DMS114 treated with DMSO at 0.1 percent for 48 hours (cell line): ENCODE measurements at regions not wholly inside any gene's neighbourhood (a gene's known extent, or its start where the extent isn't known, plus 50 kb on each side); places are given as distances from the start of the nearest gene placed in this dataset.
"Not testable (repeated sequence)": the region's sequence is repeated elsewhere in the genome, so short reads cannot be mapped to it uniquely, and the experiment has no call there.

Experiments used
- DNase-seq: peaks from one replicate; lab custom pipeline; 2025; ENCODE audit not compliant: unreplicated experiment; lab: John Stamatoyannopoulos, UW

DNA sequence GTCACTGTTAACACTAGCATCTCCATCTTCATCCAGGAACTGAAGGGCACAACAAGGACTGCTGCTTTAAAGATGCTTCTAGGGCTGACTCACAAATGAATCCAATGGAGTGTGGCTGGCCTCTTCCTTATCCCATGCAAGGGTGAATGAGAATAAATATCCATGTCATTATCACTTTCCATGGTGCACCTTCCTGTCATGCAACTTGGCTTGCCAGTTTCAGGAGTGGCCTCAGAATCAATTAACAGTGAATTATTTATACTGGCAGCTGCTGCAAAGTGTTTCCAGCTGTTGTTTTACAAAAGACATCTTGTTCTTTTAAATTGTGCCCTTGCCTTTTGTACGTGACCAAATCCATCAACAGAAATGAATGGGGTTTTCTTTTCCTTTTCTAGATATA lies 499.3 kb upstream of the TMEM132C start:
- no peak for DNase-seq

DNA sequence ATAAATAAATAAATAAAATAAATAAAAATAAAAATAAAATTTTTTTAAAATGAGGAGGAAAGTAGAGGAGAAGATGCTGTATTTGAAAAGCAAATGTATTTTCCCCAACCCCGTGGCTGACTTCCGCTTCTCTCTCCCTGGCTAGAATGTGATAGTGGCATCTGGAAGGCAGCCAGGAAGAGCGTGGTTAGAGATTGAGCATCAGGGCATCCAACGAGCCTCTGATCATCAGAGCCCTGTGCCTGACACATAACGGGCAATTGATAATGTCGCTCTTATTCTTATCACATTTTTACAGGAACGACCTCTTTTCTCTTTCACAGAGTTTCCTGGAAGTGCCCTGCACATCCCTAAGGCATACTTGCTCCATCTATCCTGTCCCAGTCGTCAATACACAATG lies 496.9 kb upstream of the TMEM132C start:
- no peak for DNase-seq

- DNase-seq: no peak
These were observed 495.4 kb upstream of the TMEM132C start for GRCh38 chr12:127771546-127771945.

DNA sequence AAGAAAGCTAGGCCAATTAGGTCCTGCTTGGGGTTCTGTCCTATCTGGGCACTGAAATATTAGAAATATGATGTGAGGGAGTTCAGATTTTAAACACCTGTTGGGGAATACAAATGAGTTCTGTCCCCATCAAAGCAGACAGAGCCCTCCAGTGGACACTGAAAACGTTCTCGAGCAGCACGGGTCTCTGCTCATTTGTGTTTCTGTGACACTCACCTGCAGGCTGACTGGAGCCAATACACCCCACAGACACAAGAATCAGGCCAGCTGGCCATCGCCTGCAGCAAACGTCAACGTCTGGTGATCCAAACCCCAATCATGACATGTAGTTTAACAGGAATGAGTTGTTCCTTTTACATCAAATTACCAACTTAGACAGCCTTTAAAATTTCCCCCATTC lies 493.4 kb upstream of the TMEM132C start:
- DNase-seq: no peak

DNA sequence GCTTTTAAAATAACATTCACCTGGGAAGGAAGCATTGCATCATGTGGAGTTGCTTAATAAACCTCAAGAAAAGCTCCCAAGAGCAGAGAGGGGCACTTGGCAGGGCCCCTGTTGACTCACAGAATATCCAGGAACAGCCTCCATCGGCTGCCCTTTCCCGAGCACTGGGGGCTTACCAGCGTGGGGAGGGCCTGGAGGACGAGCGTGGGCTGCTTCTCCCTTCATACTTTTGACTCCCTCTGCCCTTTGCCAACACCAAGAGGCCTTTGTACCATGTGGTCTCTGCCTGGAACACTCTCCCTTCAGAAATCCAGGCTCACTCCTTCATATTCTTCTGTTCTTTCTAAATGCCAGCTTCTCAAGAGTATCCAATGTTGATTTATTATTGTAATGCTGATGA lies 492.1 kb upstream of the TMEM132C start:
- no peak for DNase-seq

DNA sequence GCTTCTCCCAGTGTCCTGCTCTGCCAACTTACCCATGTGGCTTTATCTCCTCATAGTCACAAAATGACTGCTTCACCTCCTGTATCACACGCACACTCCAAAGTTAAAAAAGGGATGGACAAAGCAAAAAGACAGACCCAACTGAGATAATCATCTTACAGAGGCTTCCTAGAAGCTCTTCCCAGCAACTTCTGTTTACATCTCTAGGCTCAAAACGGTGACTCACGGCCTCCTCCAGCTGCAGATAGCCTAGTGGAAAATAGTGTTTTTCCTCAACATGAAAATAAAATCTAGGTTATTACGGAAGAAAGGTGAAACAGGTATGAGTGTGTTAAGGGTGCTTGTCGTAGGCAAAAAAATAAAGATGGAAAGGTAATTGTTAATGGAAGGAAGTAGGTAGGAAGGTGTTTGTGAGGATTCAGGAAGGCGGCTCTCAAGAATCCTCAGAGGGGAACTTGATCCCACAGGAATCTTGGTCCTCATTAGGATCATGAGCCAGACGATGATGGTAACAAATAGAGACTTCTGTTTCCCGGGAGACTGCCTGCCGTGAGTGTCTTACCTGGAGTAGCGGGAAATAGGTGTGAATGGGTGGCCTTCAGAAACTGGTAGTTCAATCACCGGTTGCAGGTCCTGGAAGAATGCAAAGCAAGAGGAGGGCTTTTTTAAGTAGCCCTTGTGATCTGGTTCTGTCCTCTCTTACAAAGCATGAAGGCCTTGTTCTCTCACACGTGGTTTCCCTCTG lies 487.5 kb upstream of the TMEM132C start:
- DNase-seq: no peak

DNA sequence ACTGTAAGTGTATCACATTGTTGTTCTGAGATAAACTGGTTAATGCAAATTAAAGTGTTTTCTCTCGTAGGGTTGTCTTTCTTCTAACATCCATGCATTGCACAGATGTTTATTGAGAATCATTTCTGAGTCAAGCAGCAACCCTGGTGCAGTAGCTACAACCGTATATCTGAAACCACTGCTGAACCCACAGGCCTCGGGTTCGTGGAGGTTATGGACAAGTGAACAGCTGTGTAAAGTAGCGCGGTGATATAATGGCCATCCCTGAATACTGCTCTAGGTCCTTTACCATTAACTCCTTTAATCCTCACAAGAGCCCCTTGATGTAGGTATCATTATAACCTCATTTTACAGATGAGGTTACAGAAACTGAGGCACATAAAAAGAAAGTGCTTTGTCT lies 486.1 kb upstream of the TMEM132C start:
- no peak for DNase-seq

DNA sequence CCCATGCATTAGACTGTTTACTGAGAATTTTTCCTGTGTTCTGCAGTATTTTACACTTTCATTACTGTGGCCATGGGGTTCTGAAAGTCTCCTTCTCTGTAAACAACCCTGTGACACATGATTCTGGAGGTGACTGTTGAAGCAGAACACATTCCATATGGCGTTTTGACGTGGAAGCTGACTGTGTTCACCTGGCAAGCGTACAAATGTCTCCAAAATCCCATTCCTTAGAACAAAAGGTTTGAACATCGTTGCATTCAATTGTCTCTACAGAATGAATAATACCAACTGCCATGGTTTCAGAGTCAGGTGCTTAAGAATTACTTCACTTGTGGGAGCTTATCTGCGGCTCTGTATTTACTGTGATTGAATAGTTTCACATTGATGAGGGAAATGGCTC lies 485.6 kb upstream of the TMEM132C start:
- DNase-seq: no peak

- no peak for DNase-seq
These were observed 481.4 kb upstream of the TMEM132C start for GRCh38 chr12:127785540-127785939.

DNA sequence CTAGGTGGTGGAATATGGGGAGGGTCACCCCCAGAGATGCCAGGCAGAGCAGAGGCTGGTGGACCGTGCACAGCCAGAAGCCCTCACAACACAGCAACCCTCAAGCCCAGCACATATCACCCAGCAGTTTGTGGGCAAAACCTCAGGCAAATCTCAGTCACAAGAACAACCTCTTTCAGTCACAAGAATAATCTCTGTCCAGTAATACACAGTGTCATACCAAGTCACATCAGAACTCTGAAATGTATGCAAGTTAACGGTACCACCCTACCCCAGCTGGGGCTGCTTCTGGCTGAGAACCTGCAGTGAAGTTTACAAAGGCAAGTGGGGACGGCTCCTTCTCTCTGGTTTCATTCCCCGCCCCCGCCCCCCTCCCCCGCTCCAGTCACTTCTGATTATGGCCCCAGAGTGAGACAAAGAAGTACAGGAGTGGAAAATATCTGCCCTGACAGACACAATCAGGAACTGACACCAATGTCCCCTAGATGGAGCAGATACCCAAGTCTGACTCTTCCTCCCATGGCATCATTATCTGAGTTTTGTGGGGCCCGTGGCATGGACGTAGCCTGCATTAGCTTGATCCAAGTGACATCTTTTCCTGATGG lies 480.9 kb upstream of the TMEM132C start:
- no peak for DNase-seq

DNA sequence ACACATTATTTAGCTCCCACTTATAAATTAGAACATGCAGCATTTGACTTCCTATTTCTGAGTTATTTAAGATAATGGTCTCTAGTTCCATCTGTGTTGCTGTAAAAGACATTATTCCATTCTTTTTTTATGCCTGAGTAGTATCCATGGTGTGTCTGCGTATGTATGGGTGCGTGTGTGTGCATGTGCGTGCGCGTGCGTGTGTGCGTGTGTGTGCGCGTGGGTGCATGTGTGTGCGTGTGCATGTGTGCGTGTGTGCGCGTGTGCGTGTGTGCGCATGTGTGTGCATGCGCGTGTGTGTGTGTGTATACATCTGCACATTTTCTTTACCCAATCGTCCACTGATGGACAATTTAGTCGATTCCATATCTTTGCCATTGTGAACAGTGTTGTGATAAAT lies 479.4 kb upstream of the TMEM132C start:
- no peak for DNase-seq

GRCh38 chr12:127790376-127790775 lies 476.6 kb upstream of the TMEM132C start:
- no peak for DNase-seq

DNA sequence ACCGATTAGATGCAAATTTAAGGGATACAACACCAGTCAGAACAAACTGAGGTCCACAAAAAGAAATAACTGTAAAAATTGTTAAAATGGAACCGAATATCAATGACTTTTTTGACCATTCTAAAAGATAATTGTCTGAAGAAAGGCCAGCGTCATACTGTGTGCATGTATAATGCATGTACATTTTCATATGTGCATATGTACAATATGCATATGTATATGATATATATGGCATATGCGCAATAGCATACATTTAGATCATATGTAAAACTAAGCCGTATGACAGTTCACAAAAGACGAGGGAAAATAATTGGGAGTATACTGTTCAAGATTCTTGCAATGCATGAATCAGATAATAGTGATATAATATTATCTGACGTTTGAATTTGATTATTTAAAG lies 475.8 kb upstream of the TMEM132C start:
- DNase-seq: no peak

DNA sequence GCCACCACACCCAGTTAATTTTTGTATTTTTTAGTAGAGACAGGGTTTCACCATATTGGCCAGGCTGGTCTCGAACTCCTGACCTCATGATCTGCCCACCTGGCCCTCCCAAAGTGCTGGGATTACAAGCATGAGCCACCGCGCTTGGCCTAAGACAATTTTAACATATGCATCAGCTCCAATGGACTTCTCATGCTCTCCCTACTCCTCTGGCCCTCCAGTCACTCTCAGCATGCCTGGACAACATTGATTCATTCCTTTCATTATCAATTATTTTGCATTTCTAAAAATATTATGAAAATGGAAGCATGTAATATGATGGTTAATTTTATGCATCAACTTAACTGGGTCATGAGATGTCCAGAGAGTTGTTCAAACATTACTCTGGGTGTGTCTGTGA lies 469.1 kb upstream of the TMEM132C start:
- DNase-seq: no peak

GRCh38 chr12:127802271-127802670 lies 464.7 kb upstream of the TMEM132C start:
- no peak for DNase-seq

DNA sequence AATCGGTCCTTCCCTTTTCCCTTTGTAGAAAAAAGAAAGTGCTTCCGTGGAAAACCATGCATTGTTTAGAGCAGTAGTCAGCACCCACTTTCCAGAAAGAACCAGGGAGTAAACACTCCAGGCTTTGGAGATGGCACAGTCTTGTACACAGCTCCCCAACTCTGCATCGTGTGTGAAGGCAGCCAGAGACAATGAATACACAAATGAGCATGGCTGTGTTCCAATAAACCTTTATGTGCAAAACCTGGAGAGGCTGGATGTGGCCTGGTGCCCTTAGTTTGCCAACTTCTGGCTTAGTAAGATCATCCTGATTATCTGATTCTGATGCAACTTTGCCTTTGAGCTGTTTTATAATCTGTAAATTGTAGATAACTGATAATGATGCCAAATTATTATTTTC lies 463.4 kb upstream of the TMEM132C start:
- DNase-seq: no peak

DNA sequence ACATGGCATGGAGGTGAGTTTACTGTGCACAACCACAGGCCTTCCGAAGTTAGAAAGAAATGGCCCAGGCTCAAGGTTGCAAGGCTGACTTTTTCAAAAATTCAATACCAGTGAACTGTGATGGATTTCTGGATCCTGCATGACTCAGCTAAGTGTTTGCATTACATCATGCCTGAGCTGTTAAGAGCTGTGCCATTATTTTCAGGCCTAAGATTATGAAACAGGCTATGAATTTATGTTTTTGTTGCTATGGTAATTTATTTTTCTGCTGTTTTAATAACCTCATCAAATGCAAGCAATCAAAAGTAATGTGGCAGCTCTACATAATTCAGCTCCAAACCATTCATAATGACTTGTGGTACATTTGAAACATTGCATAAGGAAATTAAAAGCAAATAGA lies 457.7 kb upstream of the TMEM132C start:
- DNase-seq: no peak

- no peak for DNase-seq
These were observed 456.9 kb upstream of the TMEM132C start for GRCh38 chr12:127810041-127810440.

DNA sequence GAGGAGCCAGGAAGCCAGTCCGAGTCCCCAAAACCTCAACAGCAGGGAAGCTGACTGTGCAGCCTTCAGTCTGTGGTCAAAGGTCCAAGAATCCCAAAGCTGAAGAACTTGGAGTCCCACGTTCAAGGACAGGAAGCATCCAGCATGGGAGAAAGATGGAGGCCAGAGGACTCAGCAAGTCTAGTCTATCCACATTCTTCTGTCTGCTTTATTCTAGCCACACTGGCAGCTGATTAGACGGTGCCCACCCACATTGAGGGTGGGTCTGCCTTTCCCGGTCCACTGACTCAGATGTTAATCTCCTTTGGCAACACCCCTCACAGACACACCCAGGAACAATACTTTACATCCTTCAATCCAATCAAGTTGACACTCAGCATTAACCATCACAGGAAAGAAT lies 456.5 kb upstream of the TMEM132C start:
- DNase-seq: not testable (repeated sequence)

GRCh38 chr12:127811988-127812387 lies 455.0 kb upstream of the TMEM132C start:
- no peak for DNase-seq

DNA sequence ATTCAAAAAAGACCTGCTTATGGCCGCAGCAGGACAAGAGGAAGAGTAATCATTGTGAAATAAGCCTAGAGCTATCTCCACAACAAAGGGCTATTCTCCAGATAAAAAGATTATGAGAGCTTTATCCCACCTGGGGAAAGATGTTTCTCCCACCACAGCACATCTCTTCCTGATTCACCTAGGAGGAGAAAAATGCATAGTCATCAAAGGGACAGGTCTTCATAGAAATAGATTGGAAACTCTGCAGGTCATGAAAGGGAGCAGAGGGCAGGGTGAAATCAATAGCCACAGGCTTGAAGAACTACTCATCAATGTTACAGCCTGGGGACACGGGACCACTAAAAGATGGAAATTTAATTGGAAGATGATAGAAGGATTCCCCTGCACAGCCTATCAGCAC lies 453.8 kb upstream of the TMEM132C start:
- no peak for DNase-seq

- DNase-seq: no peak
These were observed 447.9 kb upstream of the TMEM132C start for GRCh38 chr12:127819056-127819455.

DNA sequence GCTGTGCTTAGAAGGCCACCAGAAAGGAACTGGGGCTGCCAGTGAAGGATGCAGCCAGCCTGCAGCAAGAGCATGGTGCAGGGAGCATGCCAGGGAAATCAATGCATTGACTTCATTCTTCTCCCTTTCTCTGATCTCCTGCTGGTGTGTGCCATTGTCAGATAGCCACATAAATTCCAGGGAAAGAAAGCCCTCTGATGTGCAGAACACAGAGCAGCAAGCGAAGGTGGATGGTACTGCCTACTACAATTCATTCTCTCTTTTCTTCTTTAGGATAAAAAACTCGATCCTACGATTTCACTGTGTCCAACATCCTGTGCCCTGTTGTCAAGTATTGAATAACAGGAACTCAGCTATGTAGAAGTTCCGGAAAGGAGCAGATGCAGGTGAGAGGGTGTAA lies 446.7 kb upstream of the TMEM132C start:
- no peak for DNase-seq
